Stimulated activated CD4-positive, alpha-beta T cell treated with anti-CD3 and anti-CD28 coated beads, Interleukin-1b, Interleukin-23, amount 100 ng/mL, for 1 hour (primary cell): ENCODE measurements at regions not wholly inside any gene's neighbourhood (a gene's known extent, or its start where the extent isn't known, plus 50 kb on each side); places are given as distances from the start of the nearest gene placed in this dataset.

Experiments used
- DNase-seq, 2 donors: peaks; one replicate each; pipeline ENCODE4 v3.0.0-alpha.2; 2020; ENCODE audit warnings: low read depth in 2 of 2

DNA sequence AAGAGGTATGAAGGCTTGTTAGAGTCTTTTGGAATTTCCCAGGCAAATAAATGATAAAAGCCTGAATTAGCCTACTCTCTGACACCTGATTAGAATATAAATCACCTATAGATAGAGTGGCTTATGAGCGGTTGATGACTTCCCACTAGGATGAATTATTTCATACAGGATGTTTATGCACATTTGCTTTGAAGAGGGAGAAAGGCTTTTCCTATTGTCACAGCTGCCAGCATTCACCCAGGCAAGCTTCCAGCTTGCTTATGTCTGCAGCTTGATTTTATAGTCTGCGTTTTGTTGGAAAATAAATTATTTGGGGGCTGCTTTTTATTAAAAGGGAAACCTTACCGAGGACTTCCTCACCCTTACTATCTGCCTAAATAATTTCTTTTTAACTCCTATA is 51.3 kb upstream of the EIF2S2 start:
- DNase-seq = no peak

GRCh38 chr20:34164381-34164984 is 52.4 kb upstream of the EIF2S2 start:
- DNase-seq = no peak

DNA sequence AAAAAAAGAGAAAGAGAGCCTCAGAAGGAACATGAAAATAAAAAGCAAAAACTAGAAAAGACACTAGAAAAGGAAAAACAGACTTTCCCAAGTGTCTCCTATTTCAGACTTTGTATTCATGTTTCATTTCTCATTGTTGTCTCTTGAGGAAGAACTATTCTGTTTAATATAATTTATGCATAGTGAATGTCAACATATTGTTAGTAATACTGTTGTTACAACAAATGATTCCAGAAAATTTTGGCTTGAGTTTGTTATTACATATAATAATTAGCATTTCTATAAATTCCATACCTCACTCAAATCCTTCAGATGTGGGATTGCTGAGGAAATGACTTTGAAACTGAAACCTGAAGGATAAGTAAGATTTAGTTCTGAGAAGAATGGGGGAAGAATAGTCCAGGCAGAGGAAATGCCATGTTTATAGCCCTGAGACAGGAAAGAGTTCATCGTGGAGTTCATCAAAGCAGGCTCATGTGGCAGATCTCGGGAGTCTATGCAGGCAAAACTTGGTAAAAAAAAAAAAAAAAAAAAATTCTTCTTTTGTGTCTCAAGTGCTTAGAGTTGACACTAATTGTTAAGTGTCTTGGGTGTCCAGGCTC is 53.1 kb upstream of the EIF2S2 start:
- no peak for DNase-seq

GRCh38 chr20:34171640-34172039 is 59.6 kb upstream of the EIF2S2 start:
- no peak for DNase-seq

- no peak for DNase-seq
Observed at GRCh38 chr20:34172926-34173325, 60.9 kb upstream of the EIF2S2 start.

DNA sequence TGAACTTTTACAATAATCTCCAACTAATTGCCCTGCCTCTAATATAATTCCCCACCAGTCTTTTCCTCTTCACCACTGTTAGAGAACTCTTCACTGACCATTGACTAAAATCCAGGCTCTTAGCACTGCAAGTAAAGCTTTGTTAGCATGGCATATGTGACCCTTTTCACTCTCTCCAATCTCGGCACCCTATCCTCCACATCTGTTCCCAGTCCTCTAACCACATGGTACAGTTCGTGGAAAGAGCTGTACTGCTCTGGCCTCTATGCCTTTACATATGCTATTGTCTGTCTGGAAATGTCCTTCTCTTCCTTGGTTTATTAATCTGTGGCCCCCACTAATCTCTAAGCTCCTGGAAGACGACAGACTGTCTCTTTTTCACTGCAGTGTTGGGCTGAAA is 63.0 kb upstream of the EIF2S2 start:
- no peak for DNase-seq

GRCh38 chr20:34175879-34176278 is 63.8 kb upstream of the EIF2S2 start:
- DNase-seq = no peak

- no peak for DNase-seq
Observed at GRCh38 chr20:34177052-34177451, 64.2 kb upstream of the ASIP start.

GRCh38 chr20:34179637-34180360 is 61.4 kb upstream of the ASIP start:
- no peak for DNase-seq

- no peak for DNase-seq
Observed at GRCh38 chr20:34180460-34181120, 60.6 kb upstream of the ASIP start.

GRCh38 chr20:34181484-34181883 is 59.7 kb upstream of the ASIP start:
- DNase-seq = no peak

DNA sequence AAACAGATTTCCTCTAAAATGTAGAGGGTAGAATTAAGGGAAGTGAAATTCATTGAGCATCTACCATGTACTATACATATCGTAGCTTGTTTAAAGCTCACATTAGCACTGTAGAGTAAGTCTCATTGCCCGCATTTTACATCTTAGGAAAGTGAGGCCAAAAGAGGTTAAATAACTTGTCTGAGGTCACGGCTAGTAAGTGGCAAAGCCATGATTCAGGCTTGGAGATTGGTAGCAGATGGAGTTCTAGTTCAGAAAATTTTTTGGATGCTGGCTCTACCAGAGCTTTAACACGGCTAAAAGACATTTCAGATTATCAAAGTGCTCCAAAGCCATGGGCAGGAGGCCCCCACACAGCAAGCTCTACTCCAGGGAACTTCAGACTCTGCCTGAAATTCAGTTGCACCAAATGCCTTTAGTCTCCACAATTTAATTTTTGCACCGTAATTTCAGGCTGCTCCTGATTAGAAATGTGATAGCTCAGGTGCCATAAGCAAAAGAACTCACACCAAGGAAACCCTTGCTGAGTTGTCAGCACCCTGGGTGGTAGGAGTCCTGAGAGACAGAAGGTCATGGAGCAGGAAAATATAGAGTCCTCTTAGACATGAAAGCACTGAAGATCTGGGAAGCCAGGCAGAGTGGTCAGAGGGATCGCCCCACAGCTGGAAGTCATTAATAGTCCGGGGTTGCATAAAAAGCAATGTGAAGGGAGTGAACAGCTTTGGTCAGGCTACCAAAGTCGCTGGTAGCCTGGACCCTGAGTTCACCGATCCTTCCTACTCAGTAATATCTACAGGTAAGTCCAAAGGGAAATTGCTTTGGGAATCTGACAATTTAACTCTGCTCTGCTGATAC is 55.2 kb upstream of the ASIP start:
- DNase-seq = no peak

- DNase-seq = no peak
Observed at GRCh38 chr20:34189572-34190163, 51.6 kb upstream of the ASIP start.

DNA sequence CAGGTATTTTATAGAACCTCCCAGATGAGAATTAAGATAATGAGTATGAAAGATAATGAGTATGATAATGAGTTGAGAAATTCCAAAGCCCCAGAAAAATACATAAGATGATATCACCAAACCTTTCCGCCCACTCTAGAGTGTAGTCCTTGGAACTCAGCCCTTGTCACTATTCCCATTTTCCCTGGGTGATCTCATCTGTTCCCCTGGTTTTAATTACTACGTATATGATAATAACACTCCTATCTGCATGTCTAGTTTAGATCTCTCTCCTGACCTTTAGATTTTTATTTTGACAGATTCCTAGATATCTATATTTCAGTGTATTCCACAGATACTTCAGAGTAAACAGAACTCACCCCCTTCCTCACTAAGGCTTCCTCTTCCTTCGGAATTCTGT is 51.0 kb upstream of the ASIP start:
- no peak for DNase-seq

GRCh38 chr20:34190679-34191090 is 50.5 kb upstream of the ASIP start:
- DNase-seq = peak in 1 of 2 donors; percentile 9
